HG03457 (cell line): ENCODE measurements at regions not wholly inside any gene's neighbourhood (a gene's known extent, or its start where the extent isn't known, plus 50 kb on each side); places are given as distances from the start of the nearest gene placed in this dataset.
"Not testable (repeated sequence)": the region's sequence is repeated elsewhere in the genome, so short reads cannot be mapped to it uniquely, and the experiment has no call there.

Experiments used
- ATAC-seq: cut with Tn5 transposase; IDR thresholded peaks from one replicate; pipeline ENCODE4 v1.9.1; 2021; ENCODE audit warnings: moderate number of reproducible peaks; ENCODE audit not compliant: unreplicated experiment

GRCh38 chr6:50899306-50899870 is 80.7 kb downstream of the TFAP2B start:
- ATAC-seq, result no peak

DNA sequence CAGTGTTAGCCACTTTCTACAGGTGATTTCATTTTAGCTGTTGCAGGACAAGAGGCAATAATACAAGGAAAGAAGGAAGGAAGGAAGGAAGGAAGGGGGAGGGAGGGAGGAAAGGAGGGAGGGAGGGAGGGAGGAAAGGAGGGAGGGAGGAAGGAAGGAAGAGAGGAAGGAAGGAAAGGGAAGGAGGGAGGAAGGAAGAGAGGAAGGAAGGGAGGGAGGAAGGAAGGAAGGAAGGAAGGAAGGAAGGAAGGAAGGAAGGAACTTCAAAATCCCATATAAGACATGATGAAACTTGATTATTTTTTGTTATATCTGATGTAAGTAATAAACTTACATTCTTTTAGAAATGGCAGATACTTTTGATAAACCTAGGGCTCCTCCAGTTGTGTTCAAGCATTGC is 83.6 kb downstream of the TFAP2B start:
- no peak for ATAC-seq

DNA sequence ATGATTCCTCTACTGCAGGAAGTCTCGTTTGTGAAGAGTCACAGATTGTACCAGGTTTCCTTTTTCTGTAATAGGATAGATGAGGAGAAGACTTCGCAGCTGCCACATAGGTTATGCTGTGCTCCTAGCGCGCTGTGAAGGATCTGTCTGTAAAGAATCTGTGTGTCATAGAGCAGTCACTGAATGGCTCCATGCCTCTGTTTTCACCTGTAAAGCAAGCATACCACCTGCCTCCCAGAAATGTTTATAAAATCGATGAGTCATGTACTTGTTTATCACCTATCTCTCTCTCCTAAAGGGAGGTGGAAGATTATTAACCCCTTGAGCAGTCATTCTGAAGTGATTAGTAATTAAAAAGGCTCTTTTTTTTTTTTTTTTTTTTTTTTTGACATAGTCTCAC is 86.6 kb downstream of the TFAP2B start:
- no peak for ATAC-seq

DNA sequence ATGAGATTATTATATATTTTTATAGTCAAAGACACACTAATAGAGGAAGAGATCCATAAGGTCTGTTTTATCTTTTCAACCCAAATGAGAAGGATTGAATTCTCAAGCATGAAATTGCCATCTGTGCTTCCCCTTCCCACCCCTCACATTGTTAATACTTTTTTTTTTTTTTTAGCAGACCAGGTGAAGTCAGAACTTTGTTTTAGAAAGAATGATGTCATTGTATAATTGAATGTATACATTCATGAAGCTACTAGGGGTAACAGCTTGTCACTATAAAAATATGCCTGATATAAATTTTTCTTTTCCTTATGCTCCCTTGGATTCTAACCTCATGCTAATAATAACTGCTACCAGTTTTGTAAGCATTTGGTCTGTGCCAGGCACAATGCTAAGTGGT is 88.9 kb downstream of the TFAP2B start:
- no peak for ATAC-seq

DNA sequence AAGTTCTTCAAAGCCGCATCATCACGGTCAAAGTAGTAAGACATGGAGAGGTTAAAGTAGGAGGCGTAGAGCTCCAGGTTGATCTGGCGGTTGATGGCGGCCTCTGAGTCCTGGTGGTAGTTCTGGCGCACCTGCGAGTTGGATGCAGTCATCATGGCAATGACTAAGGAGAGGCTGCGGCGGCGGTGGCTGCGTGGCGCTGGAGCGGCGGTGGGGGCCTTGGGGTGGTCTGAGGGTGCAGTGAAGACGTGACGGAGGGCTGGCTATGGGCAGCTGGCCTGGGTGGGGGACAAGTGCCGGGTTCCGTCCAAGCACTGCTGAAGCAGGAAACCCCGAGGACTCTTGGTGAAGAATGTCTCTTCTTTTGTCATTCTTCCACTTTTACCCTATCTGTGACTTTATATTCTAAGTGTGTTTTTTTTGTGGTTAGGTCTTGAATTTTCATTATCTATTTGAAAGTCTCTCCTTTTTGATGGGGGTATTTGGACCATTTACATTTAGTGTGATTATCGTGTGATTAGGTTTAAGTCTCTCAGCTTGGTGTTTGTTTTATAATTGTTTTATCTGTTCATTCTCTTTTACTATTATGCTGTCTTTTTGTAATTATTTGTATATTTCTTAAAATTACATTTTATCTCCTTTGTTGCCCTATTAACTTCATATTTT is 94.6 kb downstream of the TFAP2B start:
- ATAC-seq, result no peak

GRCh38 chr6:50921378-50921777 is 102.7 kb downstream of the TFAP2B start:
- not testable (repeated sequence) for ATAC-seq

DNA sequence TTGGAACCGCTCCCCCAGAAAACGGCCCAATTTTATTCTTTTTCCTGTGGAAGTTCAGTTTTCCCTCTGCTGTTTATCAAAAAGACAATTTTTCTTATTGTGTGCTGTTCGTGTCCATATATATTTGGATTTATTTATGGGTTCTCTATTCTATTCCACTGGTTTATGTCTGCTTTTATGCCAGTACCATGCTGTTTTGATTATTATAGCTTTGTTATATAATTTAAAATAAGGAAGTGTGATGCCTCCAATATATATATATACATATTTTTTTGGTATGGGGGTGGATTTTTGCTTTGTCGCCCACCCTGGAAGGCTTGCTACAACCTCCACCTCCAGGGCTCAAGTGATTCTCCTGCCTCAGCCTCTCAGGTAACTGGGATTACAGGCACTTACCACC is 103.3 kb downstream of the TFAP2B start:
- ATAC-seq, result no peak

DNA sequence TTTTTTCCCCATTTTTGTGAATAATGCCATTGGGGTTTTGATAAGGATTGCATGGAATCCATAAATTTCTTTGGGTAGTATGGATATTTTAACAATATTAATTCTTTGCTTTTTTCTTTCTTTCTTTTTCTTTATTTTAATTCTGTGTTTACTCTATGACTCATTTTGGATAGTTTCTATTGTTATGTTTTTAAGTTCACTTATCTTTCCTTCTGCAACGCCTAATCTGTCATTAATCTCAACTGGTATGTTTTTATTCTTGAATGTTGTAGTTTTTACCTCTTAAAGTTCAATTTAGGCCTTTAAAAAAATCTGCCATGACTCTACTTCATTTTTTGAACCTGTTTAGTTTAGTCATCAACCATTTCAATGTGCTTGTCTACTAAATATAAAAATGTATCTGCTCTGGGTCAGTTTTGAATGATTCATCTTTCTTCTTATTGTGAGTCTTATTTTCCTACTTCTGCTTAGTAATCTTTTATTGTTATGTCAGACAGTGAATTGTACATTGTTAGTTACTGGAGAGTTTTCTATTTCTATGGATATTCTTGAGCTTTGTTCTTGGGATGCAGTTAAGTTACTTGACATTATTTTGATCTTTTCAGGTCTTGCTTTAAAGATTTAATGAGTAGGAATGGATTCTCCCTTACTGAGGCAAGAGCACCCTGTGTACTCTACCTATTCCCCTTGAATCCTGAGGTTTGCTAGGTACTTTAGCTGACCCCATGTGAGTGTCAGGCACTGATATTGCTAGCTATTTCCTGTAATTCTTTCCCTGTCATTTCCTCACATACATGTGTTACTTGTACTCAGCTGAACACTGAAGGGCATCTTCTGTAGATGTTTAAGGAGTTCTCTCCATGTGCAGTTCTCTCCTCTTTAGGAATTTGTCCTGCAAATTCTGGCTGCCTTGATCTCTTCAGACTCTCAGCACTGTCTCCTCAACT is 104.2 kb downstream of the TFAP2B start:
- no peak for ATAC-seq

GRCh38 chr6:50924758-50925157 is 106.1 kb downstream of the TFAP2B start:
- no peak for ATAC-seq

GRCh38 chr6:50925548-50925947 is 106.9 kb downstream of the TFAP2B start:
- no peak for ATAC-seq

DNA sequence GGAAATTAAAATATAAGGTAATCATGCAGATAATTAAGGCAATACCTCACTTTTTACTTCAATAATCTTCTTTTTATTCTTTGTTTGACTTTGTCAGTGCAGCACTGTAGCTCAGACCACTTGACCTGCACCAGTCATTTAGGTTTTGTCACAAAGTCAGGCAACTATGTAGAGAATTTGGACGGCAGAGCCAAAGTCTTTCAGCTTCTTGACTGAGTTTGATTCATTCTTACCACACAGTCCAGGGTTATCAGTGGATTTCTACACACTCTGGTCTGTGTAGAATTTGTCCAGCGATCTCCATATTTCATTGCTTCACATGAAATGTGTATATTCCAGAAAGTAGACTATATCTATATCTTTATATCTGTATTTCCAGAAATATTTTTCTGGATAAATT is 107.3 kb downstream of the TFAP2B start:
- no peak for ATAC-seq

- ATAC-seq, result no peak
Measured at GRCh38 chr6:50927800-50928199, 109.1 kb downstream of the TFAP2B start.

- ATAC-seq, result no peak
Measured at GRCh38 chr6:50929323-50929722, 110.7 kb downstream of the TFAP2B start.

DNA sequence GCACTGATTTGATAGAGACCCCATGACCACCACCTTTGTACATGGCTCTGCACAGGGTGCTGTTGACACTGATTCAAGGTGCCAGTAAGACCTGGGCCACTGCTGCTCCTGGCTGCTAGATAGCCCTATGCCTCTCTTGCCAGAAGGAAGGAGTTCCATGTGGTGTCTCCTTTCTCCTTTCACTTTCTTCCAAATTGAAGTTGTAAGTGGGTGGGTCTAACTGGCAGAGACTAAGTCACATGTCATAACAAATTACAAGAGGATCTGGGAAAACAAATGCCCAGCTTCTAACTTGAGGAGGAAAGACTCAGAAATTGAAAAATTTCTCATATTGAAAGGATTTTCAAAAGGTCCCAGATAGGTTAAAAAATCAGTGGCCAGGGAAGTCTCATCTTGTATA is 116.8 kb downstream of the TFAP2B start:
- ATAC-seq, result no peak

DNA sequence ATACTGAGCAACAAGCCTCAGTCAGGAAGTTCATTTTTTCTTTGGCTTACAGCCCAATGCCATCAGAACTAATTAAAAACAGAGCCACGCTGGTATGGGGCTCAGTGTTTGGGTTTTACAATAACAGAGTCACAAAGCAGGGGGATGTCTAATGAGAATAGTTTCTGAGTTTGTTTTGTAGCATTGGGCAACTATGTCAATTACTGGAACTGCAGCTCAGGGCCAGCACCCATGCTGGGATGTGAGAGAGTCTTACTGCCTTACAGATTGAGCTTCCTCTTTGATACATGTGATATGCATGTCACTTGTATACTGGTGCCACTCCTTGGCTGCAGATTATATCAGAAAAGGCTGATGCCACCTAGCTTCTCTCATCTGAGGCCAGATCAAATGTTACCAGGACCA is 117.6 kb downstream of the TFAP2B start:
- ATAC-seq, result no peak

- no peak for ATAC-seq
Measured at GRCh38 chr6:50939931-50940330, 121.3 kb downstream of the TFAP2B start.

DNA sequence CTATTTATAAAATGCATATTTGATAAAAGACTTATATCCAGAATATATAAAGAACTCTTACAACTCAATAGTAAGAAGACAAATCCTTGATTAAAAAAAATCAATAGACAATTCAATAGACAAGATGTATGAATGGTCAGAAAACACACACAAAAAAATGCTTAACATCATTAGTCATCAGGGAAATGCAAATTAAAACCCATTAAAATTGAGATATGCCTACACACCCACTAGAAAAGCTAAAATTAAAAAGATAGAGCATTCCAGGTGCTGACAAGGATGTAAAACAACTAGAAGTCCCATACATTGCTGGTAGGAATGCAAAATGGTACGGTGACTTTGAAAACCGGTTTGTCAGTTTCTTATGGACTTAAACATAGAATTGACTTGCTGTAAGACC is 127.1 kb downstream of the TFAP2B start:
- ATAC-seq, result no peak

DNA sequence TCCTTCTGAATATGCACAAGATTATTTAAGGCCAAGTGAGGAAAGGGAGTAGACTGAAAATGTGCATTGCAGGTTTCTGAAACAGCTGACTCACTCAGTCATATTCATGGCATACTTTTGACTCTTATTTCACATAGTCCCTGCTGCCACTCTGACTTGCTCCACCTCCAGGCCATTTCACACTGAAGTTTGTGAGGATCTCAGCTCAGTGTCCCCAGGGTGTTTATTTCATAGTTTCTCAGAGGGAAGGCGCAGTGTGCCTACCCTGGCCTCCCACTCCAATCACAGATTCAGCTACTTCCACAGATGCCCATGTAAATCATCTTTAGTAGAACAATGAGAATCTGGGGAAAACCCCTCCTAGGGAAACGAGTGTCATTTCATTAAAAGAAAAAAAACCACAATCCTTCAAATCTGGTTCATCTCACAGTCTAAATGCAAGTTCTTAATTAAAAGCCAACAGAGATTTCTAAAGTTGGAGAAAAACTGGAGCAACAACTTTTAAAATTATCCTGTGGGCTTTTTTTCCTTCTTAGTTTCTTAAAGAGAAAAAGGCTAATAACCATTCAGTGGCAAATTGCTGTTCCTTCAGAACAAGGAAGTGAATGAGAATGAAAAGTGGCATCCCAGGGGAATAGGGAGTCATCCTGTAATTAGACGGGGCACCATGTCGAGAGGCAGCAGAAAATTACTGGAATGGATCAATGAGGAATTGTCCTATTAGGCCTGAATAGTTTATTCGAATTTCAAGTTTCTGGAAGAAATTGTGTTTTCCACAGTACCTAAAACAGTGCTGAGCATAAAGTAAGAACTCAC is 133.6 kb downstream of the TFAP2B start:
- no peak for ATAC-seq

- no peak for ATAC-seq
Measured at GRCh38 chr6:50956014-50956413, 137.3 kb downstream of the TFAP2B start.

GRCh38 chr6:50958148-50958697 is 139.6 kb downstream of the TFAP2B start:
- no peak for ATAC-seq
